HG03558 (cell line): ENCODE measurements at regions not wholly inside any gene's neighbourhood (a gene's known extent, or its start where the extent isn't known, plus 50 kb on each side); places are given as distances from the start of the nearest gene placed in this dataset.

Source experiments
- ATAC-seq: cut with Tn5 transposase; IDR thresholded peaks from one replicate; pipeline ENCODE4 v1.9.1; 2021; ENCODE audit warnings: moderate number of reproducible peaks; ENCODE audit not compliant: unreplicated experiment; ENCODE audit errors: extremely low read depth

DNA sequence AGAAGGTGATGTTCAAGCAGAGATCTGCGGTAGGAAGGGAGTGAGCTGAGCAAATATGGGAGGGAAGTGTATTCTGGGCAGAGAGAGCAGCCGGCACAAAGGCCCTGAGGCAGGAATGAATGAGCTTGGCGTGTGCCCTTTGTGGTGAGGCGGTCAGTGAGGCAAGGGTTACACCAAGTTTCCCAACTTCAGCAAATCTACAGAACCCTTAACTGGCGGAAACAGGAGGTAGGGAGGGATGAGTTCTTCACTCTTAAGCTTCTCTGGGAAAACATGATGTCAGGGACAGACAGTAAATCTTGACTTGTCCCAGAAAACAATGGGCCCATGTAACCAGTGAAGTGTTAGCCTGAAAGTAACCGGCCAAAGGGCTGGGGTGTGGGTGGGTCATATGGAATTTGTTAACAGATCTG, 97.1 kb upstream of the PTPN1 start:
- no peak for ATAC-seq

DNA sequence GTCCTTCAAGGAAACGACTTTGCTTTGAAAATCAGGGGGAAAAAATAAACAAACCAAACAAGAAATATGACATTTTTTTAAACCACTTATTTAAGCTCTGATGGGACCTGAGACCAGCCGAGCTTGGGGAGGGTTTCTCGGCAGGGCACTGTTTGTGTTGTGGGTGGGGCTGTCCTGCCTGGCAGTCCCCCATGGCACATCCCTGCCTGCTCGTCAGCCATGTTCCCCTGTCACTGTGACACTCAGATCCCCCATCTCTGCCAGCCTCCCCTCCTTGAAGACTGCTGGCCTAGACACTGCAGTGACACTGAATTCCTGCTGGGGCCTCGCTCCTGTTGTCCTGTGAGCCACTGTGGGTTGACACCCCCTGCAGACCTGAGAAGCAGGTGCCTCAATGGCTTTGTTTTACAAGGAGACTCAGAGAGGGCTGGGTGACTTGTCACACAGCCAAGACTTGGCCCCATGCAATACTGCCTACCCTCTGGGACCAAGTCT, 95.1 kb upstream of the PTPN1 start:
- ATAC-seq, result no peak

DNA sequence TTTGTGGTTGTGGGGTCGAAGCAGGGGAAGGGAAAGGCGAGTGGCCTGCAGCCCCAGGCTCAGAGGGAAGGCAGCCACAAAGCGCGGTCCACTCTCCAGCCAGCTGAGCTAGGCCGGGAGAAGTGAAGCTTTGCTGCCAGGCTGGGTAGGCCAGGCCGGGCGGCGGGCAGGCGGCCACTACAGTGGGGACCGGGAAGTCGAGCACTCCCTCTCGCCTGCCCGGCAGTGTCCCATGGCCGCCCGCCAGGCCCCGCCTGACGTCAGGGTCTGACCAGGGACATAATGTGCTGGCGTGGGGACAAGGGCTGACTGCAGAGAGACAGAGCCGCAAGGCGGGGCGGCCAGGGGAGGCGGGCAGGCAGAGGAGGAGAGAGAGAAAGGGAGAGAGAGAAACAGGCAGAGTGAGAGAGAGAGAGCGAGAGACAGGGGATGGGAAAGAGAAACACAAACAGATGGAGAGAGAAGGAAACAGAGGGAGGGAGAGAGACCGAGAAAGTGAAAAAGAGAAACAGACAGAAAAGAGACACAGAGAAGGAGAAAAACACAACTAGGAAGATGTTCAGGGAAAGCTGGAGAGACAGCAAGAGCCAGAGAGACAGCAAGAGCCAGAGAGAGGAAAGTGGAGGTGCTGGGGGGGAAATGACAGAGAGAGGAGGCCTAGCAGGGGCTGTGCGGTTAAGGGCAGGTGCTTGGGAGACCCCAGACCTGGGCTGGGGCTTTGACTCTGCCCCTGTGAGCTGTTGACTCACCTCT, 94.5 kb upstream of the PTPN1 start:
- ATAC-seq, result no peak

DNA sequence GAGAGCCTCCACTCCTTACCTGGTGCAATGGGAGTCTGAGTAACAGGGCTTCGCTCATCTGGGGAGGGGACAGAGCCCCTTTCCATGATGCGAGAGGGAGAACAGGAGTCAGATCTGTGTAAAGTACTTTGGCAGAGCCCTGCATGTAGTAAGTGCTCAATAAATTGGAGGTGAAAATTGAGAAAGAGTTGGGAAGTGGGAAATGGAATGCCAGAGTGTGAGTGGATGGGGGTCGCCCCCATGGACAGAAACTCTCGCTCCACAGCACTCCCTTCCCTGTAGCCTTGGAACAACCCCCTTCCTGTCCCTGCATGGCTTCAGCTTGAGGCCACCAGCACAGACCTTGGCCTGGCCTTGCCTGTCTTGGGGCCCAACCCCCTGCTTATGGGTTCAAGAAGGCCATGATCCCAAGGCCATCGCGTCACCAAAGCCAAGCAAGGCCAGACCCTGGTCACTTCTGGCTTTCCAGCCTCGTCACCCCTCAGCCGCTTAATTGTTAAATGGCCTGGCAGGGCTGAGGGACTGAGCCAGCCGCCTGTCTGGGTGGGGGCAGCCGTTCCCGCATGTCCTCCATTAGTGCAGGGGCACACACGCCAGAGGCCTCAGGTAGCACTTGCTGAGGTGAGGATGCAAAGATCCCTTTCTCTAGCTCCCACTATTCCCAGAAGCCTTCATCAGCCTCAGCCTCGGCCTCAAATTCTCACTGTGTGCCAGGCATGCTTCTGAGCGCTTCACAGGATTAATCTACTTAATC, 93.7 kb upstream of the PTPN1 start:
- ATAC-seq, result no peak

DNA sequence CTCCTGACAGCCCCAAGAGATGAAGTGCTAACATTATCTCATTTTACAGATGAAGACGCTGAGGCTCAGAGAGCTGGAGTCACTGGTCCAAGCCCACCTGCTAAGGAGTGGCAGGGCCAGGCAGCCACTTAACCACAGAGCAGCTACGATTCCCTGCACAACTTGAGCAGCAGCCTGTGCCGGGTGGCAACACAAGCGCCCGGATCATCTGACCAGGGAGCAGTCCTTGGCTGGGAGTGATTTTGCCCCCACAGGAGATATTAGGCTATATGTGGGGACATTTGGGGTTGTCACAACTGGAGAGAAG, 93.2 kb upstream of the PTPN1 start:
- no peak for ATAC-seq

DNA sequence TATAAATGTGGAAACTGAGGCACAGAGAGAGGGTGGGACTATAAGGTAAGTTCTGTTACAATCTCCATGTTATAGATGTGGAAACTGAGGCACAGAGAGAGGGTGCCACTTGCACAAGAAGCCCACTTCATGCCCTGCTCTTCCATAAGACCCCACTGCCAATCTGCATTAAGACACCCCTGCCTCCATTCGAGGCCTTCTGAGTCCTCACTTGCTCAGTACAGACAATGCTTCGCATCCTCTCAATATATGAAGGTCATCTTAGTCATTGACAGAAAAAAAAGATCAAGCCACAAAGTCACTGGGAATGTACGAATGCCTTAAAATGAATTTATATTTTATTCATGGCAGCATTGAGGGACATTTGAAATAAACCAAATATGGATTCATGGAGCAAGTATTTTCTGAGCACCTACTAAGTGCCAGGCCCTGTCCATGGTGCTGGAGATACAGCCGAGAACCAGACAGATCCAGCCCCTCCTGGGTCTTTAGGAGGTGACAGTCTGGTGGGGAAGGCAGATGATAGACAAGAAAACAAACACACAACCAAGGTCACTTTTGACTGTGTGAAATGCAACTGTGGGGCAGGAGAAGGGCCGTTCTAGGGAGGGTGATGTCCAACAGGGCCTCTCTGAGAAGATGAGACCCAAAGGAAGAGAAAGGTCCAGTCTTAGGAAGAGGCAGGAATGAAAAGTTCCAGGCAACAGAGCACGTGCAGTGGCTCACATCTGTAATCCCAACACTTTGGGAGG, 92.5 kb upstream of the PTPN1 start:
- no peak for ATAC-seq

DNA sequence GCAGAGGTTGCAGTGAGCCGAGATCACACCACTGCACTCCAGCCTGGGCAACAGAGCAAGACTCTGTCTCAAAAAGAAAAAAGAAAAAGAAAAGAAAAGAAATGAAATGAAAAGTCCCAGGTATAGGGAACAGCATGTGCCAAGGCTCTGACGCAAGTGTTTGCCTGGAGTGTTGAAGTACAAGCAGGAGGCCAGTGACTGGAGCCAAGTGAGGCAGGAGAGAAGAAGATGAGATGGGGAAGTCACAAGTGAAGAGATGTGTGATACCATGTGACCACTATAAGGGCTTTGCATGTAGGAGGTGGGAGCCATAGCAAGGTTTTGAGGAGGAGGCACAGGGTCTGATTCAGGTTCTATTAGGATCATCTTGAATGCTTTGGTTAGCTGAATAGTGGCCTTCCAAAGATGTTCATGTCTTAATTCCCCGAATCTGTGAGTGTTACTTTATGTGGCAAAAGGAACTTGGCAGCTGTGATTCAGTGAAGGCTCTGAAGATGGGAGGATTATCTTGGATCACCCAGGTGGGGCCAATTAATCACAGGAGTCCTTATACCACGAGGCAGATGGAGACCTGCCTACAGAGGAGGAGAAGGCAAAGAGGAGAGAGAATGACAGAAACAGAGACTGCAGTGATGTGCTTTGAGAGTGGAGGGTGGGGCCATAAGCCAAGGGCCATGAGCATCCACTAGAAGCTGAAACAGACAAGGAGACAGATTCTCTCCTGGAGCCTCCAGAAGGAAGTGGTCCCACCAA, 91.1 kb upstream of the PTPN1 start:
- ATAC-seq, result no peak

DNA sequence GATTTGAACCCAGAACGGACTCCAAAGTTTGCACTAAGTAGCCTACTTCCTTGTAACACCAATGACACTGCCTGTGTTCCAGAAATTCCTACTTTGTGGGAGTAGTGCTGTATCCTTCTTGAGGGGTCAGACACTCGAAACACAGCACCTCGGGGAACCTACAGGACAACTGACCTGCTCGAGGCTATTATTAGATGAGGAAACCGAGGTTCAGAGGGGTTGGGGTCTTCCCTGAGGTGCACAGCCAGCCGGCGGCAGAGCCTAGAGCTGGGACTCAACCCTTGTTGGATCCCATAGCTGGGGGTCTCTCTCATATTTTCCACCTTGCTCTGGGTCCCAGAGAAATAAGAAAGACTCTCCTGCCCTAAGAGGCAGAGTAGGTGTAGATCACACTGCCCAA, 89.8 kb upstream of the PTPN1 start:
- ATAC-seq, result no peak

DNA sequence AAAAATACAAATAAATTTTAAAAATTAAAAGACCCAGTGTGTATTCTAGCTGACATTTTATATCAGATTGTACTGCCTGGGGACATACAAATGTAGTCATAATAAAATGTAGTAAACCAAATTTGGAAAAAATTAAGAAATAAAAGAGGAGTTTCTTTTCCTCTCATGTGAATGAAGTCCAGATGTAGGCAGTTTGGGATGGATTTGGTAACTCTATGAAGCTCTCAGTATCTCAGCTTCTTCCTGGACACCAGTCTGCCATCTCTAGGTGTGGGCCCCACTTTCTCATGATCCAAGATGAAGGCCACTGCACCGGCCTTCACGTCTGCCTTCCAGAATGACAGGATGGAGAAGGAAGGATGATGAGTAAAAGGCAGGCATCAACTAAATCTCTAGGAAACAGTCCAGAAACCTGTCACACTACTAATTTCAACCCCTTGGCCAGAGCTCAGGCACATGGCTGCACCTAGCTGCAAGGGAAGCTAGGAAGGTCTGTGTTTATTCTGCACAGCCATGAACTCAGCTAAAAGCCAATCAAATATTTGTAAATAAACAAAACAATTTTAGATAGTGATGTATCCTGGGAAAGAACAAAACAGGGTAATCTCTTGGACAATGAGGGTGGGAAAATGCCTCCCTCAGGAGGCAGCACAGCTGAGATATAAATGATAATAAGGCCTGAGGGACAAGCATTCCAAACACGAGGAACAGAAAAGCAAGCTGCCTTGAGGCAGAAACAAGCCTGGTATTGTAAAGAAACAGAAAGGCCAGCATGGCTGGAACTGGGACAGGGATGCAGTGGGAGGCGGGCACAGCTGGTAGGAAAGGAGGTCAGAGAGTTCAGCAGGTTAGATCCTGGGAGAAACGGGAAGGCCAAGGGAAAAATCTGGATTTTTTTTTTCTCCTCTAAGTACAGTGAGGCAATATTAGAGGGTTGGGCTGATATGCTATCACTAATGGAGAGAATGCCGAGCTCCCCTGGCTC, 88.5 kb upstream of the PTPN1 start:
- ATAC-seq, result no peak

DNA sequence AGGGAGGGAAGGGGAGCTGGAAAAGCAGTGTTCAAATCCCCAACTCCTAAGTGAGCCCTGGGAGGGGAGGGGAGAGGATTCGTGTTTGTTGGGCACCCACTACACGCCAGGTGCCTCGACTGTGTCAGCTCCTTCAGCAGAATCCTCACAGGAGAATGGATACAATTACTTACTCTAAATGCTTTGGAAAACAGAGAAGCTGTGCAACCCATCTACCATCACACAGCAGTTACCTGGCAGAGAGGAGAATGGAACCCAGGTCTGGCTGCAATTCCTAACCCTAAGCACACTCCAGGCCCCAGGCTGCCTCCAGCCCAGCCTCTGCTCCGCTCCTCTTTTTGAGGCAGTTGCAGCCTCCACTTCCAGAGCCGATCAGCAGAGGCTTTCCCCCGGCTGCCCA, 86.4 kb upstream of the PTPN1 start:
- ATAC-seq, result no peak

DNA sequence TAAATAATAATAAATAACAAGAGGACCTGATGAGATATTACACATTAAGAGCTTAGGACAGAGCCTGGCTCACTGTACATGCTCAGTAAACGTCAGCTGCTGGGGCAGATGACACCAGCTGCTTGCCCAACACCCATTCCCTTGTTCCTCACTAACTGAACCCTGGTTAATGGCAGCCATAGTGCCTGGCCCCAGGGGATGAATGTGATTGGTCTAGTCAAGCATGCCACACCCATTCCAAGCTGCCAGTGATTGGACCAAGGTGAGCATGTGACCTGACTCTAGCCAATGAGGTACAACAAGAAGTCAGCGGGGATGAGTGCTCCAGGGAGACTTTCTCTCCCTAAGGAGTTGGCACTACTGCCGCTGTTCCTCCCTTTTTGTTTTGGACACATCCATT, 85.1 kb upstream of the PTPN1 start:
- ATAC-seq, result no peak

DNA sequence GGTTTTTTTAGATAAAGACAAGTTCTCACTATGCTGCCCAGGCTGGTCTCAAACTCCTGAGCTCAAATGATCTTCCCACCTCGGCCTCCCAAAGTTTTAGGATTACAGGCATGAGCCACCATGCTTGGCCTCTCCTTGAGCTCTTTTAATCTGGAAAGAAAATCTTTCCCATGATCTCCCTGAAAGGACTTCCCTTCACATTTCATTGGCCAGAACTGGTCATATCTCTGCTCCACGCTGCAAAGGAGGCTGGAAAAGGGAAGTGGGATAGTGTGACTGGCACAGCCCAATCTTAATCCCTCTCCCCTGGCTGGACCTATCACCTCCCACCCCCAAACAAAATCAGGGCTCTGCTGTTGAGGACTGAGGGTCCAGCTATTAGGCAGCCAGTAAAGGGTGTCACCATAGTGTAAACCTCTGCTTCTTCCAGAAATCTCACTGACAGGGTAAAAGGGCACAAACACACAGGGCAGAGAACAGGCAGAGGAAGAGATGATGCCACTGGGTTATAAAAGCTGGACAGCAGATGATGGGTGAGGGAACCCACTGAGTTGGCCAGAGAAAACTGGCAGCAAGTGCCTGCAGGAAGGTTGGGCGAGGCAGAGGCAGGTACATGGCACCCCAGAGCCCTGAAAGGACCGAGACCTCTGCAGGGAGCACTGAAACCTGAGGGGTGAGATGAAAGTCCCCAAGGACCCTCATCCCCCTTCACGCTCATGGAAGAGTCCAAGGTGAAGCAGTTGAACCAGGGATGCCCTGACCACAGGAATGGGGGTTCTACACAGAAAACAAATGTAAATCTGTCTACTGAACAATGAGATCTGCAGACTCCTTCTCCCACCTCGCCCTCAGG, 83.1 kb upstream of the PTPN1 start:
- ATAC-seq, result no peak

DNA sequence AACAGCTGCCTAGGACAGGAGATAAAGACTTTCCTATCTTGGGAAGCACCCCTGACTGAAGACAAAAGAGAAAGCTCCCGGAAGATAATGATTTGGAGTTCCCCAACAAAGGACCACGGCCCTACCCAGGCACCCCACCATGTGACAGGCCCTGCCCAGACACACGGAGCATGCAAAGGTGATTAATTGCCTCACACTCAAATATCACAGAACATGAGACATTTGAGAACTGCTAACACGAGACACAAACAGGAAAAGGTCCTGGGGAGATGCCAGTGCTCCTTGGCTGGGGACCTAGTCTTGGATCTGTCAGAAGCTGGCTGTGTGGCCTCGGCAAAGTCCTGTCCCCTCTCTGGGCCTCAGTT, 82.5 kb upstream of the PTPN1 start:
- no peak for ATAC-seq

DNA sequence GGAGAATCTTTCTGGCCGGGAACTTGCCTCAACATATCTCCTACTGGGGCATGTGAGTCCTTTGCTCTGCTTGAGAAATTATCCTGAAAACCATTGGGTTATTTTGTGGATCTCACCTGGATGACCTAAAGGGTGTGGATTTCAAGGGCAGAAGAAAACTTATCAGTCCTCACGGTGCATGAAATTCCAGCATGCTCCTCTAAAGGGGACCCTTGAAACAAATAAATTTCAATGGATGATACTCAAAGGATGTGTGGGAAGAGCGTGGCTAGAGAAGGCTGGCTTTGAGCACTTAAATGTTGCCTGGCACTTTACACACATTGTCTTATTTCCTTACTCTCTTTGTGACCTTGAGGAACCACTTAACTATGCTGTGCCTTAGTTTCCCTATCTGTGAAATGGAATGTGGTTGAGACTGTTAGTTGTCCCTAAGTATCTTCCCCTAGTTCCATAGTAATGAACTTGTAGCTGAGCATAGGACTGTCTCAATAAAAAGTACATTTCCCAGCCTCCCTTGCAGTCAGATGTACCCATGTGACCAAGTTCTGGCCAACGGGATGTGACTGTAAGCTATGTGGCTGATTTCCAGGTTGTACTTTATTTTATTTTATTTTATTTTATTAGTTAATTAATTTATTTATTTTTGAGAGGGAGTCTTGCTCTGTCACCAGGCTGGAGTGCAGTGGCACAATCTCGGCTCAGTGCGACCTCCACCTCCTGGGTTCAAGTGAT, 81.9 kb upstream of the PTPN1 start:
- no peak for ATAC-seq

DNA sequence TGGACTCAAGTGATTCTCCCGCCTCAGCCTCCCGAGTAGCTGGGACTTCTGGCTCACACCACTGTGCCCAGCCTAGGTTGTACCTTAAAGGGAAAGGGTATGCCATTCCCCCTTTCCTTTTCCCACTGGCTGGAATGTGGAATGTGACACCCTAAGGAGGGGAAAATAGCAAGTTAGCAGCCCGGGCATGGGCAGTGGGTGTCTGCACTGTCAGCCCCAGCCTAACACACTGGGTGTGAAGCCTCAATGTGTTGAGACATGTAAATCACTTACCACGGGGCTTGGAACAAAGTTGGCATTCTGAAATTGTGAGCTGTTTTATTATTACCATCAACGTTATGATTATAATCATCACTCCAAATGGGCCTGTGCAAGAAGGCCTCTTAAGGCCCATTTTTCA, 80.8 kb upstream of the PTPN1 start:
- no peak for ATAC-seq

DNA sequence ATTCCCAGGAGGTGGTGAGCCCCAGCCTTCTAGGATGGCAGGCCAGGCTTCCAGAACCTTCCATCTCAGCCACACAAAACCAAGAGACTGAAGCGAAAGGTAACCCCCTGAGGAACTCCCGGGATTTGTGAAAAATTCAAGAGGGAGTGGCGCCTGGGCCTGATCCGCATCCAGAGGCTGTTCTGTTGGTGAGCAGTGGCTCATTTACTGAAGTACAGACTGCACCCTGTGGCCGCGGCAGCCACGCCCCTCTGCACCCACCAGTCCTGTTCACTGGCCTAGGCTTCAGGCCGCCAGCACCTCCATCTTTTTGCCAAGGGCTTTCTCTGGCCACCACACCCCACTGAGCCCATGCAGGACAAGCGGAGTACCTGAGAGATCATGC, 79.1 kb upstream of the PTPN1 start:
- no peak for ATAC-seq

DNA sequence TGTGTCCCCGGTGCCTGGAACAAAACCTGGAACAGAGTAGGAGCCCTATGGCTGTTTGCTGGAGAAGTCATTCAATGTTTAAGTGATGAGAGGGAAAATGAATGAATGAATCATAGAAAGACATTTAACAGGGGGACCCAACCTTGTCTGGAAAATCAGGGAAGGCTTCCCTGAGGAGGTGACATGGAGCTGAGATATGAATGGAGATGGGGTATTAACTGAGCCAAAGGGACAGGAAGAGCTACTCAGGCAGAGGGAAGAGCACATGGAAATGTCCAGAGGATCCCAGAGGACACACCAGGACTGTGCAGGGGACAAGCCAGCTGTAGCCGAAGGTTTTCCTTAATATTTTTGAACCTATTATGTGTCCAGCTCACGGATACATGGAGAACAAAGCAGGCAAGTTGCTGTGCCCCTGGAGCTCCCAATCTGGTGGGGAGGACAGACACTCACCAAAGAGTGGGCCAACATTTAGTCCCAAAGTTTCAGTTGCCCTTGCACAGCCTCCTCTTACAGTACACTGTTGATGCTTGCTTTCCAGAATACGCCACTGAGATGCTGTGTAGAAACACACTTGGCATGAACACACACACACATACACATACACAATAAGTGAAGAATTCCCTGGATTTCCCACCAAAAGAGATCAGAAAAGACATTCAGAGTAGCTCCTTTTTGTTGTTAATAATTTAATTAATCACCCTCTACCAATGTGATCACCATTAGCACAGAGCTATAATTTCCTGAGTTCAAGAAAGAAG, 77.0 kb upstream of the PTPN1 start:
- no peak for ATAC-seq
